ENCODE measurements at regions not wholly inside any gene's neighbourhood (a gene's known extent, or its start where the extent isn't known, plus 50 kb on each side); places are given as distances from the start of the nearest gene placed in this dataset.

GRCh38 chr3:74897006-74897405 lies 282.5 kb upstream of the CNTN3 start:
- TF ChIP-seq CTCF (IDR thresholded peaks at IDR 0.05) (peak in 3 of 6 experiments; percentile 9 to 13 (median 12)), POLR2A (IDR thresholded peaks at IDR 0.05) (no peak)

All from adrenal gland (tissue), 5 donors.